ENCODE measurements at regions not wholly inside any gene's neighbourhood (a gene's known extent, or its start where the extent isn't known, plus 50 kb on each side); places are given as distances from the start of the nearest gene placed in this dataset.

- no peak overlapping the region for H2BK20ac ChIP-seq (ENCODE audit: low read length)
- H3K14ac ChIP-seq (ENCODE audit: insufficient read length): no peak overlapping the region
- H2AK5ac ChIP-seq (ENCODE audit: low read depth, low read length): no peak overlapping the region
- H3K9me3 ChIP-seq (ENCODE audit: insufficient read depth in 2 of 2, low read depth in 1 of 2, low read length in 1 of 2): peaks cover 3 to 7% of the 10 kb centered on the region in 2 experiments
- no peak overlapping the region; the same call in 1 of the 2 replicates for H2BK12ac ChIP-seq (ENCODE audit: low read depth, low read length)
- H3K23me2 ChIP-seq (ENCODE audit: low read depth, low read length): no peaks in the 10 kb centered on the region
- FAIRE-seq (no peak), DNase-seq (ENCODE audit: low read depth in 1 of 2, low spot score in 2 of 2) (no peak)
- no peak overlapping the region for H2BK5ac ChIP-seq (ENCODE audit: low read depth, low read length)
- H3K27me3 ChIP-seq (replicated peaks in 1 of 4; ENCODE audit: control insufficient read depth in 3 of 4, extremely low read depth in 1 of 4, insufficient read depth in 3 of 4, low read length in 3 of 4): no peaks in the 10 kb centered on the region
- no peak overlapping the region for H3K18ac ChIP-seq (ENCODE audit: extremely low read depth, low read length)
- H4K8ac ChIP-seq (ENCODE audit: extremely low read depth, insufficient read depth, low read length): no peak overlapping the region
- H4K20me1 ChIP-seq (replicated peaks in 1 of 2; ENCODE audit: control insufficient read depth in 1 of 2, insufficient read depth in 2 of 2, low read length in 2 of 2): no peaks in the 10 kb centered on the region
- H2BK120ac ChIP-seq (replicated peaks; ENCODE audit: low read depth, low read length): no peak overlapping the region
- H3K56ac ChIP-seq (replicated peaks; ENCODE audit: insufficient read length, low read depth, low read length): no peak overlapping the region
- H3K36me3 ChIP-seq (ENCODE audit: control insufficient read depth in 2 of 4, insufficient read depth in 4 of 4, low read length in 3 of 4): no peaks in the 10 kb centered on the region
- no peak overlapping the region; a peak in 1 of 7 replicates for H3K9ac ChIP-seq (replicated peaks in 1 of 4; ENCODE audit: extremely low read depth in 1 of 4, low read depth in 3 of 4, low read length in 3 of 4)
- WGBS, 2 experiments (ENCODE audit: extremely low coverage in 1 of 2, insufficient coverage in 1 of 2, insufficient read length in 1 of 2, insufficient replicate concordance in 2 of 2, low coverage in 1 of 2, low lambda C conversion rate in 2 of 2, missing lambda C conversion rate in 1 of 2): 84% methylated on average over 9 of the region's 9 CpGs; no CpG with 5 or more reads in 1 of the 2 experiments
- H2BK15ac ChIP-seq (ENCODE audit: low read length): no peak overlapping the region
- no peak overlapping the region for H2AFZ ChIP-seq (ENCODE audit: low read length)
- no peak overlapping the region for H4K91ac ChIP-seq (replicated peaks; ENCODE audit: insufficient read length, low read length)
- H4K5ac ChIP-seq (ENCODE audit: insufficient read length, low read depth, low read length): no peak overlapping the region
- H3K27ac ChIP-seq (ENCODE audit: low read depth, low read length): no peak overlapping the region
- POLR2A ChIA-PET (ENCODE audit: partially characterized antibody): interaction anchor here (0.5 kb wide), 1 partner anchor 30 kb away, joined by 3 read pairs; no protein-coding TSS in a partner anchor
- H3K79me1 ChIP-seq (ENCODE audit: low read depth, low read length): no peaks in the 10 kb centered on the region
- no peaks in the 10 kb centered on the region for H3K79me2 ChIP-seq (ENCODE audit: control insufficient read depth in 1 of 2, insufficient read depth in 2 of 2, low read length in 2 of 2)
- no peak overlapping the region for H3K4me2 ChIP-seq (ENCODE audit: insufficient read depth in 1 of 2, low read depth in 2 of 2, low read length in 2 of 2)
- no peak overlapping the region for H3K4ac ChIP-seq (replicated peaks; ENCODE audit: insufficient read length, low read depth, low read length)
- no peak overlapping the region for H3K23ac ChIP-seq (ENCODE audit: insufficient read length)
- CTCF ChIA-PET (ENCODE audit: partially characterized antibody): interaction anchor here (0.6 to 0.9 kb wide), 3 partner anchors 170 to 471 kb away, joined by 3 to 4 read pairs (median 3); no protein-coding TSS in a partner anchor
- peaks cover 0 to 4% (median 0%) of the 10 kb centered on the region in 4 experiments; a peak in 1 of 7 replicates for H3K4me1 ChIP-seq (replicated peaks in 1 of 4; ENCODE audit: control insufficient read depth in 3 of 4, insufficient read depth in 4 of 4, low read length in 3 of 4)
- no peak overlapping the region for H3K4me3 ChIP-seq (ENCODE audit: extremely low read depth in 1 of 4, insufficient read depth in 2 of 4, low read depth in 3 of 4, low read length in 4 of 4)
Observed at GRCh38 chr12:114838480-114838879, 154.5 kb upstream of the TBX3 start.

All from H1 (cell line).